ENCODE measurements at regions not wholly inside any gene's neighbourhood (a gene's known extent, or its start where the extent isn't known, plus 50 kb on each side); places are given as distances from the start of the nearest gene placed in this dataset.

GRCh38 chr11:116518141-116518540, 254.6 kb downstream of the BUD13 start:
- no peak for DNase-seq
- no peaks in the 10 kb centered on the region for H4K20me1 ChIP-seq (ENCODE audit: insufficient read depth)
- H3K4me1 ChIP-seq (ENCODE audit: control insufficient read depth in 1 of 2, insufficient read depth in 2 of 2, low read depth in 1 of 2, low read length in 1 of 2), result peaks cover 0 to 14% of the 10 kb centered on the region in 2 experiments; a peak in 1 of 4 replicates
- H3K9me3 ChIP-seq, result no peaks in the 10 kb centered on the region
- TF ChIP-seq FOXJ3 (CRISPR knock-in tag; IDR thresholded peaks at IDR 0.05) (no peak), TEAD4 (IDR thresholded peaks at IDR 0.05; ENCODE audit: borderline replicate concordance, insufficient read depth) (no peak), NRF1 (IDR thresholded peaks at IDR 0.05; ENCODE audit: low read depth, low read length) (no peak), GABPA (IDR thresholded peaks at IDR 0.05; ENCODE audit: low read depth) (no peak), TAF1 (IDR thresholded peaks at IDR 0.05; ENCODE audit: borderline replicate concordance, low read depth, low read length) (no peak)
- ChIA-PET POLR2A (interaction anchor here (1.6 kb wide), 1 partner anchor 13 kb away, joined by 13 read pairs; no protein-coding TSS in a partner anchor), CTCF (interaction anchor here (0.9 to 1.4 kb wide), 3 partner anchors 11 to 58 kb away, joined by 3 to 4 read pairs (median 4); no protein-coding TSS in a partner anchor)
- no peak overlapping the region; a peak in 1 of 4 replicates for H3K27ac ChIP-seq (ENCODE audit: low read depth in 2 of 2, low read length in 1 of 2)
- H3K27me3 ChIP-seq (ENCODE audit: insufficient read depth), result no peaks in the 10 kb centered on the region
- H2AFZ ChIP-seq (ENCODE audit: low read depth), result no peak overlapping the region
- H3K79me2 ChIP-seq (ENCODE audit: insufficient read depth), result no peaks in the 10 kb centered on the region
- H3K4me3 ChIP-seq (ENCODE audit: low read depth in 2 of 2, low read length in 1 of 2), result no peak overlapping the region
- no peaks in the 10 kb centered on the region for H3K36me3 ChIP-seq (replicated peaks in 1 of 2; ENCODE audit: control insufficient read depth in 1 of 2, insufficient read depth in 2 of 2, low read length in 1 of 2)
- no peaks in the 10 kb centered on the region for H3F3A ChIP-seq (replicated peaks; ENCODE audit: insufficient read depth)
- WGBS (ENCODE audit: low lambda C conversion rate), result 29% methylated on average over 5 of the region's 10 CpGs
- H3K9ac ChIP-seq, result no peak overlapping the region
- H3K9me2 ChIP-seq, result no peaks in the 10 kb centered on the region
- H3K4me2 ChIP-seq, result no peak overlapping the region

- Histone ChIP-seq H3K79me2 (ENCODE audit: insufficient read depth) (no peaks in the 10 kb centered on the region), H2AFZ (ENCODE audit: low read depth) (no peak overlapping the region), H3K27me3 (ENCODE audit: insufficient read depth) (no peaks in the 10 kb centered on the region), H3K9ac (no peak overlapping the region), H3K4me3 (ENCODE audit: low read depth in 2 of 2, low read length in 1 of 2) (no peak overlapping the region), H3K9me3 (no peaks in the 10 kb centered on the region), H4K20me1 (ENCODE audit: insufficient read depth) (no peaks in the 10 kb centered on the region), H3K36me3 (replicated peaks in 1 of 2; ENCODE audit: control insufficient read depth in 1 of 2, insufficient read depth in 2 of 2, low read length in 1 of 2) (no peaks in the 10 kb centered on the region), H3K27ac (ENCODE audit: low read depth in 2 of 2, low read length in 1 of 2) (peak overlapping the region in 1 of 2 experiments; percentile 70; a peak in 2 of 4 replicates), H3F3A (replicated peaks; ENCODE audit: insufficient read depth) (no peaks in the 10 kb centered on the region), H3K4me2 (no peak overlapping the region), H3K9me2 (no peaks in the 10 kb centered on the region), H3K4me1 (ENCODE audit: control insufficient read depth in 1 of 2, insufficient read depth in 2 of 2, low read depth in 1 of 2, low read length in 1 of 2) (peaks cover 0 to 14% of the 10 kb centered on the region in 2 experiments; a peak in 1 of 4 replicates)
- WGBS (ENCODE audit: low lambda C conversion rate), result 54% methylated on average over 6 of the region's 6 CpGs
- POLR2A ChIA-PET, result interaction anchor here (1.6 kb wide), 1 partner anchor 12 kb away, joined by 13 read pairs; no protein-coding TSS in a partner anchor
- CTCF ChIA-PET, result interaction anchor here (0.9 to 1.4 kb wide), 4 partner anchors 10 to 123 kb away, joined by 3 to 4 read pairs (median 4); no protein-coding TSS in a partner anchor
- DNase-seq, result peak; percentile 49
- peak; percentile 31; the same call in 1 of the 2 replicates for TF ChIP-seq GATA2 (CRISPR knock-in tag; IDR thresholded peaks at IDR 0.05)
- TF ChIP-seq, protein P1, sequence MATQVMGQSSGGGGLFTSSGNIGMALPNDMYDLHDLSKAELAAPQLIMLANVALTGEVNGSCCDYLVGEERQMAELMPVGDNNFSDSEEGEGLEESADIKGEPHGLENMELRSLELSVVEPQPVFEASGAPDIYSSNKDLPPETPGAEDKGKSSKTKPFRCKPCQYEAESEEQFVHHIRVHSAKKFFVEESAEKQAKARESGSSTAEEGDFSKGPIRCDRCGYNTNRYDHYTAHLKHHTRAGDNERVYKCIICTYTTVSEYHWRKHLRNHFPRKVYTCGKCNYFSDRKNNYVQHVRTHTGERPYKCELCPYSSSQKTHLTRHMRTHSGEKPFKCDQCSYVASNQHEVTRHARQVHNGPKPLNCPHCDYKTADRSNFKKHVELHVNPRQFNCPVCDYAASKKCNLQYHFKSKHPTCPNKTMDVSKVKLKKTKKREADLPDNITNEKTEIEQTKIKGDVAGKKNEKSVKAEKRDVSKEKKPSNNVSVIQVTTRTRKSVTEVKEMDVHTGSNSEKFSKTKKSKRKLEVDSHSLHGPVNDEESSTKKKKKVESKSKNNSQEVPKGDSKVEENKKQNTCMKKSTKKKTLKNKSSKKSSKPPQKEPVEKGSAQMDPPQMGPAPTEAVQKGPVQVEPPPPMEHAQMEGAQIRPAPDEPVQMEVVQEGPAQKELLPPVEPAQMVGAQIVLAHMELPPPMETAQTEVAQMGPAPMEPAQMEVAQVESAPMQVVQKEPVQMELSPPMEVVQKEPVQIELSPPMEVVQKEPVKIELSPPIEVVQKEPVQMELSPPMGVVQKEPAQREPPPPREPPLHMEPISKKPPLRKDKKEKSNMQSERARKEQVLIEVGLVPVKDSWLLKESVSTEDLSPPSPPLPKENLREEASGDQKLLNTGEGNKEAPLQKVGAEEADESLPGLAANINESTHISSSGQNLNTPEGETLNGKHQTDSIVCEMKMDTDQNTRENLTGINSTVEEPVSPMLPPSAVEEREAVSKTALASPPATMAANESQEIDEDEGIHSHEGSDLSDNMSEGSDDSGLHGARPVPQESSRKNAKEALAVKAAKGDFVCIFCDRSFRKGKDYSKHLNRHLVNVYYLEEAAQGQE (IDR thresholded peaks at IDR 0.05; ENCODE audit: low read depth, low read length), result no peak
These were observed 255.2 kb downstream of the BUD13 start for GRCh38 chr11:116517584-116517983.

Measured in SK-N-SH (cell line).